Calu3 (cell line): ENCODE measurements at regions not wholly inside any gene's neighbourhood (a gene's known extent, or its start where the extent isn't known, plus 50 kb on each side); places are given as distances from the start of the nearest gene placed in this dataset.

ENCODE experiments used
- BruUV-seq: library from RNA; stranded (reverse); fragments of 400-500 nt; replicated peaks from 2 replicates; lab custom pipeline; 2021; lab: Mats Ljungman, UMichigan
- CTCF ChIA-PET: fragments of 300-600 bp; sonication (Branson Sonifier 250); formaldehyde crosslinking; loops from one replicate; lab custom pipeline; 2022; ENCODE audit warnings: antibody characterized with exemption; lab: Charles Lee
- DNase-seq: peaks from one replicate; pipeline ENCODE4 v3.0.0; 2022
- H3K27ac Mint-ChIP-seq: one replicate; pipeline ENCODE4 v1.8.0; 2022; ENCODE audit warnings: mixed read lengths; ENCODE audit not compliant: unreplicated experiment
- H3K27me3 Mint-ChIP-seq: one replicate; pipeline ENCODE4 v1.8.0; 2022; ENCODE audit warnings: mixed read lengths; ENCODE audit not compliant: unreplicated experiment
- H3K36me3 Mint-ChIP-seq: one replicate; pipeline ENCODE4 v1.8.0; 2022; ENCODE audit warnings: mild to moderate bottlenecking, moderate library complexity, mixed read lengths; ENCODE audit not compliant: insufficient read depth, unreplicated experiment
- H3K4me1 Mint-ChIP-seq: one replicate; pipeline ENCODE4 v1.8.0; 2022; ENCODE audit warnings: mild to moderate bottlenecking, low read depth, mixed read lengths; ENCODE audit not compliant: unreplicated experiment
- H3K4me3 Mint-ChIP-seq: one replicate; pipeline ENCODE4 v1.8.0; 2022; ENCODE audit warnings: mild to moderate bottlenecking, low read depth, moderate library complexity, mixed read lengths; ENCODE audit not compliant: unreplicated experiment
- H3K9me3 Mint-ChIP-seq: one replicate; pipeline ENCODE4 v1.8.0; 2022; ENCODE audit warnings: low read depth, mixed read lengths; ENCODE audit not compliant: unreplicated experiment
- intact Hi-C: fragments of 100-400 bp; cut with micrococcal nuclease; formaldehyde crosslinking; loops from one replicate; pipeline ENCODE4 v1.10.0; 2022; ENCODE audit not compliant: unreplicated experiment
- TF ChIP-seq, protein P1 (sequence below): fragments of 200-600 bp; IDR thresholded peaks from one replicate; pipeline ENCODE4 v1.8.0; 2022; ENCODE audit warnings: antibody characterized with exemption; ENCODE audit not compliant: unreplicated experiment

DNA sequence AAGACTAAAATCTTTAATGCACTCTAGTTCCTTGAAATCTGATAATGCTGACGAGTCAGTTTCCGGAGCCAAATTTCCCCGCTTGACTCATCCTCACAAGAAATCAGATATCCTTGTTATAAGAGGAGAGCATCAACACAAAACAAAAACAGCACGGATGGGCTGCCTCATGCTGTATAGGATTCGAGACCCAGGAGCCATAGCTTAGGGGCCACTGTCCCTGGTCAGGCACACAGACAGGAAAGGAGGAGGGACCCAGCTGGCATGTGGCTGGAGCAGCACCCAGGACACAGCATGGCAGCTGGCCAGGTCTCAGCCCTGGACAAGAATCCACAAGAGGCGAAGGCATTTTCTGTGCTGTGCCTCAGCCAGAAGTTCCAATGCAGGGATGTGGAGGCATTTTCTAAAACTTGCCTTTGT, 110.2 kb upstream of the SPATA13 start:
- H3K27me3 Mint-ChIP-seq, result no peaks in the 10 kb centered on the region
- no peaks in the 10 kb centered on the region for H3K36me3 Mint-ChIP-seq
- no peak overlapping the region for H3K27ac Mint-ChIP-seq
- peaks cover 2% of the 10 kb centered on the region for H3K9me3 Mint-ChIP-seq
- no peak for DNase-seq
- peaks cover 30% of the 10 kb centered on the region for H3K4me1 Mint-ChIP-seq
- TF ChIP-seq, protein P1, sequence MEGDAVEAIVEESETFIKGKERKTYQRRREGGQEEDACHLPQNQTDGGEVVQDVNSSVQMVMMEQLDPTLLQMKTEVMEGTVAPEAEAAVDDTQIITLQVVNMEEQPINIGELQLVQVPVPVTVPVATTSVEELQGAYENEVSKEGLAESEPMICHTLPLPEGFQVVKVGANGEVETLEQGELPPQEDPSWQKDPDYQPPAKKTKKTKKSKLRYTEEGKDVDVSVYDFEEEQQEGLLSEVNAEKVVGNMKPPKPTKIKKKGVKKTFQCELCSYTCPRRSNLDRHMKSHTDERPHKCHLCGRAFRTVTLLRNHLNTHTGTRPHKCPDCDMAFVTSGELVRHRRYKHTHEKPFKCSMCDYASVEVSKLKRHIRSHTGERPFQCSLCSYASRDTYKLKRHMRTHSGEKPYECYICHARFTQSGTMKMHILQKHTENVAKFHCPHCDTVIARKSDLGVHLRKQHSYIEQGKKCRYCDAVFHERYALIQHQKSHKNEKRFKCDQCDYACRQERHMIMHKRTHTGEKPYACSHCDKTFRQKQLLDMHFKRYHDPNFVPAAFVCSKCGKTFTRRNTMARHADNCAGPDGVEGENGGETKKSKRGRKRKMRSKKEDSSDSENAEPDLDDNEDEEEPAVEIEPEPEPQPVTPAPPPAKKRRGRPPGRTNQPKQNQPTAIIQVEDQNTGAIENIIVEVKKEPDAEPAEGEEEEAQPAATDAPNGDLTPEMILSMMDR, result no peak
- no TSS peak for BruUV-seq
- intact Hi-C loops, result no loop called here
- no peak overlapping the region for H3K4me3 Mint-ChIP-seq
- CTCF ChIA-PET, result interaction anchor here (0.7 kb wide), 1 partner anchor 98 kb away, joined by 3 read pairs; no protein-coding TSS in a partner anchor

DNA sequence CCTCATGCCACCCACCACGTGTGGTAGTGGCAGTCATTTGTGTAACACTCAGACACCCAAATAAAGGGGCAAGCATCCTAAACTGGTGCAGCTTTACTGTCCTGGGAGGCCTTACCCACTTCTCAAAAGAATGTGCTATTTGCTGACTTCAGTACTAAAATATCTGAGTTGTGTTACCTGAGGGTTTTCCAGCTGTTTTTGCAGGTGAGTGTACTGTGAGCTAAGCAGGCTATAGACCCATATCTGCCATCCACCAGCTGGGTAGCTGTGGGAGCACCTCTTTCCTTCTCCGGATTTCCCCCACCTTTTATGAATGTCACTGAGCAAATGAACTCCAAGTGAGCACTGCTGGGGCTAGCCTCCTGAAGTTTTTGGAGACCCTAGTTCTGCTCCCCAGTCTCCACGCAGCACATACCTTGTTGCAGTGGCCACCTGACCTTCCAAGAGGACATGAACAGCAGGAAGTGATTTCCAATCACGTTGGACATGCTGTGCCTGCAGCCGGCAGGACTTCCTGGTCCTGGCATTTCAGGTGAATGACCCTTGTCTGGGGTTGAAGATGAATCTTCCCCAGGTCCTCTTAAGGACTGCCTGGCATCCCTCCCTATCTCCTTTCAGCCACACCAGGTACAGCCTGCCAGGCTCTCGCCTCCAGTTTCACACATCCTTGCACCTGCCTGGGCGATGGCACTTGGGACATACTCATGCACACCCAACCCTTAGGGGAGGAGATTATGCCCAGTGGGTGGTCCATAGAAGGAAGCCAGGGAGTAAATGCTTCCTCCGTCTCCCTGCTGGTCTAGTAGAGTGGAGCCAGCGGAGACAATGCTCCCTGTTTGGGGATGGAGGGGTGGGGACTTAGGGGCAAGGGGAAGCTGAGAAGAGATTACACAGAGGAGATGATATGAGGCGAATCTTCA, 109.5 kb upstream of the SPATA13 start:
- no peak overlapping the region for H3K27ac Mint-ChIP-seq
- no peaks in the 10 kb centered on the region for H3K36me3 Mint-ChIP-seq
- intact Hi-C loops, result no loop called here
- BruUV-seq, result no TSS peak
- peaks cover 30% of the 10 kb centered on the region for H3K4me1 Mint-ChIP-seq
- no peaks in the 10 kb centered on the region for H3K27me3 Mint-ChIP-seq
- CTCF ChIA-PET, result interaction anchor here (0.7 kb wide), 1 partner anchor 97 kb away, joined by 3 read pairs; no protein-coding TSS in a partner anchor
- TF ChIP-seq, protein P1, result no peak
- DNase-seq, result no peak
- H3K9me3 Mint-ChIP-seq, result peaks cover 2% of the 10 kb centered on the region
- H3K4me3 Mint-ChIP-seq, result no peak overlapping the region

DNA sequence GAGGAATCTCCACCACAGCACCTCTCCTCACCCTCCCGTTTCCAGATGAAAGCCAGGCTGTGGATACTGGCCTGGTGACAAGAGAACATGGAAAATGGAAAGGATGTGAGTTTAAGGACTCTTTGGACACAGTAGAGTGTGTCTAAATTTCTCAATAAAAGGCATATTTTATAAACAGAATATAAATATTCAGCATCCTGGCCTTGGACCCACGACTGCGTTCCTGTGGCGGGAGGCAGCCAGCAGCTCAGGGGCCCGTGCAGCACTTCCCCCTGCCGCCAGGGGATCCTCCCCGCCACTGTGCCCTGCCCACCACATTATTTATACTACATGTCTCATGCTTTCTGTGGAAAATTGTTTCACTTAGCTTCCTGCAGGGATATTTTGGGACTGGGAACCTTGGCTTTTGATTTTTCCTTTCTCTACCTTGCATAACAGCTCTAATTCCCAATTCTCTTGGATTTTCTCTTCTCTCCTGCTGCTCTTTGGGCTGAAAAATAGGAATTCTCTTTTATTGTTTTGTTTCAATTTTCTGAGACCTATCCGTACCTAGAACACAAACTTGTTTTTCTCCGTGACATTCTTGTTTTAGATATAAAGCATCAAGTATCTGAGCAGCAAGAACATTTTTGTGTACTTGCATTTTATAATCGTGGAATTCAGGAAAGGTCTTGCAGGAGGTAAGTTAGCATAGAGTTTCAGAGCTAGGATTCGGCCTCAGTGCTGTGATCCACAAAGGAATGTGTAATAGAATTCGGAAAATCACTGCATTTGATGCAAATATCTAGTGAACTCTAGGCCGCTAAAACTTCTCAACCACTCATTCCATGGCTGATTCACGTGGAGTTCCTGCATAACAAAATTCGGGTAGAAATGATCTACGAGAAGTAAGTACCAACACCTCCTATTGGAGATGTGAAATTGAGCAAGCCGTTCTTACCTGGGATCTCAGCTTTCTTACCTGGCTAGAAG, 107.7 kb upstream of the SPATA13 start:
- Mint-ChIP-seq H3K4me1 (peaks cover 30% of the 10 kb centered on the region), H3K4me3 (no peak overlapping the region), H3K27ac (peak overlapping the region; percentile 52), H3K36me3 (no peaks in the 10 kb centered on the region), H3K9me3 (no peaks in the 10 kb centered on the region), H3K27me3 (no peaks in the 10 kb centered on the region)
- DNase-seq, result no peak
- CTCF ChIA-PET, result interaction anchor here (0.5 to 2.5 kb wide), 10 partner anchors 21 to 176 kb away, joined by 3 to 13 read pairs (median 4); partner anchors contain the start of gene SPATA13
- TF ChIP-seq, protein P1, result no peak
- intact Hi-C loops, result loop anchor here (1.0 to 2.0 kb wide), 5 partner anchors 33 to 167 kb away; partner anchors contain the start of gene SPATA13
- BruUV-seq, result no TSS peak
